PC-3 (cell line): ENCODE measurements at regions not wholly inside any gene's neighbourhood (a gene's known extent, or its start where the extent isn't known, plus 50 kb on each side); places are given as distances from the start of the nearest gene placed in this dataset.

Experiments
- EZH2phosphoT487 ChIP-seq: fragments of 300-600 bp; sonication (generic); IDR thresholded peaks from 2 replicates; pipeline ENCODE4 v1.6.1; 2018; ENCODE audit warnings: mild to moderate bottlenecking, antibody characterized with exemption, low read length, borderline replicate concordance
- TF ChIP-seq, protein P1 (sequence below): fragments of 300-600 bp; sonication (generic); conservative IDR thresholded peaks from 2 replicates; pipeline ENCODE4 v1.5.1; 2017; ENCODE audit warnings: antibody characterized with exemption, low read depth, mild to moderate bottlenecking, low read length

DNA sequence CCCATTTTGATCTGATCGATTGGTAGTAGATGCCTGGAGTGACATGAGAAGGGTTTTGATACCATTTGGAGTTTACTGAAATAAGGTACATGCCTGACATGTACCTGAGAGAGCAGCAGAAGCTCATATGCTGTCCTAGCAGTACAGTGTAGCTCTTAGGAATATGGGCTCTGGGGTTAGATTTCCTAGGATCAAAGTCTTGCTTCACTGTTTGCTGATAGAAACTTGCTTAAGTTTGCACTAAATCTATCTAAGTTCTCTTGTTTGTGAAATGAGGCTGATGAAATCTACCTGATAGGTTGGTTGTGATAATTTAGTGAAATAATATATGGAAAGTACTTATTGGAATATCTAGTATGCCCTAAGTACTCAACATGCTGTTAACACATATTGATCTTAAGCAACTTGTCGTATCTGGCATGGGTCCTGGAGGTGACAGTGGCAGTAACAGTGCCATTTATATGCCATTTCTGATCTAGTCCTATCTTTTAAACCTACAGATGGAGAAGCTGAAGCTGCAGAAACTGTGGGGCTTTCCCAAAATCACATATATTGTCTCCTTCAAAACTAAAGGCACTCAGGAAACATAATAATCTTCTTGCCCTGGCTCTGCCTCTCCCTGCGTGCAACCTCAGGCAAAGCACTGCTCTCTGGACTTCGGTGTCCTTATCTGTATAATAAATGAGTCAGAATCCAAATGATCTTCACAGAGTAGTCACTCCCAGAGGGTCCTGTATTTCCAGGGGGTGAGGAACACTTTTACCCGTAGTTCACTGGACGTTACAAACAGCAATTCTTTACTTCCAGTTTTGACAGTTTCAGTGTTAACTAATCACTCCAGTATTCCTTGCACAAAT lies 223.6 kb upstream of the SETMAR start:
- TF ChIP-seq, protein P1, sequence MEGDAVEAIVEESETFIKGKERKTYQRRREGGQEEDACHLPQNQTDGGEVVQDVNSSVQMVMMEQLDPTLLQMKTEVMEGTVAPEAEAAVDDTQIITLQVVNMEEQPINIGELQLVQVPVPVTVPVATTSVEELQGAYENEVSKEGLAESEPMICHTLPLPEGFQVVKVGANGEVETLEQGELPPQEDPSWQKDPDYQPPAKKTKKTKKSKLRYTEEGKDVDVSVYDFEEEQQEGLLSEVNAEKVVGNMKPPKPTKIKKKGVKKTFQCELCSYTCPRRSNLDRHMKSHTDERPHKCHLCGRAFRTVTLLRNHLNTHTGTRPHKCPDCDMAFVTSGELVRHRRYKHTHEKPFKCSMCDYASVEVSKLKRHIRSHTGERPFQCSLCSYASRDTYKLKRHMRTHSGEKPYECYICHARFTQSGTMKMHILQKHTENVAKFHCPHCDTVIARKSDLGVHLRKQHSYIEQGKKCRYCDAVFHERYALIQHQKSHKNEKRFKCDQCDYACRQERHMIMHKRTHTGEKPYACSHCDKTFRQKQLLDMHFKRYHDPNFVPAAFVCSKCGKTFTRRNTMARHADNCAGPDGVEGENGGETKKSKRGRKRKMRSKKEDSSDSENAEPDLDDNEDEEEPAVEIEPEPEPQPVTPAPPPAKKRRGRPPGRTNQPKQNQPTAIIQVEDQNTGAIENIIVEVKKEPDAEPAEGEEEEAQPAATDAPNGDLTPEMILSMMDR: no peak
- TF ChIP-seq EZH2phosphoT487: no peak
